NB4 (cell line): ENCODE measurements at regions not wholly inside any gene's neighbourhood (a gene's known extent, or its start where the extent isn't known, plus 50 kb on each side); places are given as distances from the start of the nearest gene placed in this dataset.

ENCODE experiments used
- CTCF ChIP-seq: IDR thresholded peaks from one replicate; pipeline ENCODE4 v1.5.1; 2012; ENCODE audit warnings: low read depth, low read length
- POLR2A ChIP-seq: IDR thresholded peaks from 2 replicates; pipeline ENCODE4 v1.6.1; 2011; ENCODE audit warnings: mild to moderate bottlenecking; ENCODE audit not compliant: insufficient read length; ENCODE audit errors: extremely low read depth

GRCh38 chr20:39110819-39111136 is 148.6 kb downstream of the DHX35 start:
- TF ChIP-seq CTCF: no peak
- TF ChIP-seq POLR2A: no peak
